ENCODE measurements at regions not wholly inside any gene's neighbourhood (a gene's known extent, or its start where the extent isn't known, plus 50 kb on each side); places are given as distances from the start of the nearest gene placed in this dataset.

DNA sequence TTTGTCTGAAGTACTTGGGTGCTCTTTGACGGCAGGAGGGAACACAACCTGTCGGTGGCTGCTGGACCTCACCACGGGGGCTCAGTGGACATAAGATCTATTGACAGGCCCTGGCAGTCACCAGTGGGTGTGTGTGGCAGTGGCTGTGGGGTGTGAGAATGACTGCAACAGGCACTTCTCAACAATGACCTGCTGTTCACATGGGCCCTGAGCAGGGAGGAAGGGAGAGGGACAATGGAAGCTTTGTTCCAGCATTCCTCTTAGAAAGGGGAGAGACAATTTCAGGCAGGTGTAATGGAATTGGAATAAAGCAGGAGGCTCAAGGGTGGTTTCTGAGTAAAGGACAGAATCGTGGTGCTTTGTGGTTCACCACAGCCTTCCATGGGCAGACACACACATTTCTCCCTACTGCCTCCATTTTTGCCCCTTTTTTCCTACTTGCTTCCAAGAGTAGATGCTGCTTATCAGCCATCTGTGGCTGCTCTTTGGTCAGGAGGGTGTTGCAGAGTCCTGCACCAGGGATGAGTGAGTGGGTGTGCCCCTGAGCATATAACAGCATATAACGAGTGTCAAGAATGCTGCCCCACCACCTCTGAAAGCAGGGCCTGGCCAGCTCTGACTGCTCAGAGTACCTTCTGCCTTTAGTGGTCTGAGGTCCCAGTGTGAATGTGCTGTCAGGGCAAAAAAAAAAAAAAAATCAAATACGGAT lies 267.7 kb downstream of the RASSF9 start:
- DNase-seq (ENCODE audit: low spot score), result no peak
- no peak for FAIRE-seq

DNA sequence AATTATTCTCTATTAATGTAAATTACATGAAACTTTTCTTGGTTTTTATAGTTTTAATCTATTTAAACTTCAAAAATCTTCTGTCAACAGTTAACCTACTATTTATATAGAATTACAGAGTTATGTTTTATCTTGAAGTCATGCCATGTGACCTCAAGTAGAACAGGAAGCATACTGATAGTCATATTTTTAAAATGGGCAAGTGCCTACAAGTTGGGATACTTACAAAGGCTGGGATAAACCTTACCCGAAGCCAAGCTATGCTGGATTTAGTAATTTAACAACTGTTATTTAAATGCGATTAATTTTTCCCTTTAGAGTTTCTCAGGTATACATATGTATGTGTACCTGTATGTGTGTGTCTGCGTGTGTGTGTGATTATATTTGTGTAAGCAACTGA lies 266.9 kb downstream of the RASSF9 start:
- FAIRE-seq (no peak), DNase-seq (ENCODE audit: low spot score) (no peak)

DNA sequence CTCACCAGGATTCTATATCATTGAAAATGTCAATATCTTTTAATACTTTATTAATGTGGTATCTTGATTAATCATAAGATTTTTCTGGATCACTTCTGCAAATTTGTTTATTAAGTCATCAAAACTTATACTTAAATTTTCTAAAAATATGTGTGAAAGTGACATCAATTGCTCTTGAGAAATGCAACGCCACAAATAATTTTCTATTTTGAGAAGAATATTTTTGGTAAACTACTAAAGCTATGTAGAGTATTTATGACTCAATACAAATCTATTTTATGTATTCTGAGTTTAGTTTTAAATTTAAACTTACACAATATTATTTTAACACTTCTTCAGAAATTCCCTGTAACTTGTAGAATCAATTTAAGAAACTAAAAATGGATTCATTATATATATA lies 263.3 kb downstream of the RASSF9 start:
- DNase-seq (ENCODE audit: low spot score), result no peak
- no peak for FAIRE-seq

DNA sequence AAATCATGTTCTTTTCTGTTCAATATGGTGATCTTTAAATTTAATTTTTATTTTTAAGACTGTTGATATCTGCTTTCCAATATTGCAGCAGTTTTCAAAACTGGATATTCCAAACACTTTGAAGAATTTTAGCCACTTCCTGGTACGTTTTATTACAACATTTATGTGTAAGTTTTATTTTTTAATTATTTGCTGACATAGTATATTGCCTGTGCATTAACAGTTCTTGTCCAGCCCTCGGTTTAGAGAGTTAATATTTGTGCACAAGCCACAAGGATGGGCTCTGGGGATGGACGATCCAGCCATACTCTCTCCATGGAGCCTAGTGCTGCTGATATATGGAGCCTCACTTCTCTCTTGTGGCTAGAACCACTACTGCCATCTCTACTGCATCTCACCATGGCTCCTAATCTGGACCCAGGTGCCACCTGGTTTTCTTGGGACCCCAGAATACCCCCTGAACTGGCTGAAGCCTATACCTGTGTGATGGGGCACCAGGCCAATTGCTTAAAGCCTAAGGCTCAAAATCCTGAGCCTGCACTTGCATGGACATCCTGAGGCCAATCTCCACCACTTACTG lies 262.5 kb downstream of the RASSF9 start:
- DNase-seq (ENCODE audit: low spot score) (no peak), FAIRE-seq (no peak)

DNA sequence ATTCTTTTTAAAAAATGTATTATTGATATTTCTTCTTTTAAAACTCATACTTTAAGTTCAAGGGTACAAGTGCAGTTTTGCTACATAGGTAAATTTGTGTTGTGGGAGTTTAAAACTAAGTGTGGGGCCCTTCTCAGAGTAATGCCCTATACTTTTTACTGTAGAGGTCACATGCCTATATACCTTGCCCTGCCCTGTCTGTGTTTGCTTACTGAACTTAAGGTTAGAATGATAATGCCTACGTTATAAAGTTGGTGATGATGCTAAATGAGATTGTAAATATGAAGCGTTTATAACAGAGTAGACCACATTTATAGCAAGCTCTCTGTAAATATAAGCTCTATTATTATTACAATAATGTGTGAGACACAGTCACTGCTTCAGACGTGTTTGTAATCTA lies 261.9 kb downstream of the RASSF9 start:
- no peak for DNase-seq (ENCODE audit: low spot score)
- FAIRE-seq, result no peak

DNA sequence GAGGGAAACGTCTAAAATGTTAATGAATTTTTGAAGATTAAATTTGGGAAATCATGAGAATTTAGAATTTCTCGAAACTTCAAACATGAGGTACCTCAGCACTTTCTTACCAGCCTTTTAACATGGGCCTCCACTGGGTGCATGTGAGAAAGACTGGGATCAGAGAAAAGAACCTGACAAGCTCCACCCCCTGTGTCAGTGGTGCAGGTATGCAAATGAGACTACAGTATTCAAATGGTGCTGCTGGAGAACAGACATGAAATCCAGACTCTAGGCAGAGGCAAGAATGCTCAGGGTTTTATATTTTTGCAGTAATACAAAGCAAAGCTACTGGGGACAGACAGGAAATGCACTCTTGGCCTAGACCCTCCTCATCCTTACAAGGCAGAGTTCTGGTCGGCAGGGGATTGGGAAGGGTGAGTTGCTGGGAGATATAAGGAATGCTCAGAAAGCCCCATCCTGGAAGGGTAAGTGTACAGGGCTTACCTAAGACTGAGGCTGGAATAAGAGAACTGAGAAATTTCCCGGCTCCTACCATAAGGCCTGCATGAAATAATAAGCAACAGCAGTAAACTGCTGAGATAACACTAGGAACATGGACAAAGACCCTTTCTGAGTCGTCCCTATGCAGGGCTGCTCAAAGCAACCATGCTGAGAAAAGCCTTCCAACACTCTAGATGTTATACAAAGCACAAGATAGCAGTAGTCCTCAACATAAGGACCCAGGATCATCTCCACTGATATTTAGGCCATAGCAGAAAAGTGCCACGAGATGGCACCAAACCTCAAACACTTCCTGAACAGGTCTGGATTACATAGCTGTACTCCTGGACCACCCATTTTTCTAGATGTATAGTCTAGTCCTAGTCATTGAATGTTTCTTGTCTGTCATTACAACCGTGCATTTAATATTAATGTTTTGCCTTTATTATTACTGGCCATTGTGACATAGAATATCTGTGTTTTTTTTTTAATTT lies 260.8 kb downstream of the RASSF9 start:
- DNase-seq (ENCODE audit: low spot score) (peak; percentile 45), FAIRE-seq (peak; percentile 50)

DNA sequence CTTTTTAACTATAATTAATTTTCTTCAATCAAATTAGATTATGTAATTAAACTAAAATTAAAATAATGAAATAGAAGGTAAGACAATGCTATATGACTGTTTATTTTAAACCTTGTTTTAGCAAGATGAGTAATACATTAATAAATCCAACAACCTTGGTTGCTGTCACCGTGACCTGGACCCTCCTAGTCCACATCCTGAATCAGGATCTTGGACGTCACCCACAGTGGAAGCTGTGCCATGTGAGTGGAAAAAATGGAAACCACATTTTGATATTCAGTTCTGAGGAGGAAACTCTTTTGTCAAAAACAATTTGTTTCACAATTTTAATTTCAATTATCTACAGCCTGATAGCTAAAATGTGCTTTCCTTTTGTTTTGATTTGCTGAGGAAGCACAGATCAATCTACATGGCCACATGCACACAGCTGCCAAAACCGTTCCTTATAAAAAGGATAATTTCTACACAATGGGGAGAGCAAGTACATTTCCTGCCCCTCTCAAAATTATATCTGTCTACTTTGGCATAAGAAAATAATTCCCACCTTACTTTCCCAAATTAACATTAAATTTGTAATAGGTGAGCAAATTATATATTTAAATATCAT lies 255.5 kb downstream of the RASSF9 start:
- no peak for DNase-seq (ENCODE audit: low spot score)
- FAIRE-seq, result no peak

DNA sequence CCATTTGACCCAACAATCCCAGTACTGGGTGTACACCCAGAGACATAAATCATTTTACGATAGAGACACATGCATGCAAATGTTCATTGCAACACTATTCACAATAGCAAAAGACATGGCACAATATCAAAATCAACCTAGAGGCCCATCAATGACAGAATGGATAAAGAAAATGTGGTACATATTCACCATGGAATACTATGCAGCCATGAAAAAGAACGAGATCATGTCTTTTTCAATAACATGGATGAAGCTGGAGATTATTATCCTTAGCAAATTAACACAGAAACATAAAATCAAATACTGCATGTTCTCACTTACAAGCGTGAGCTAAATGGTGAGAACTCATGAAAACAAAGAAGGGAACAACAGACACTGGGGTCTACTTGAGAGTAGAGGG lies 249.1 kb downstream of the RASSF9 start:
- FAIRE-seq, result no peak
- DNase-seq (ENCODE audit: low spot score), result no peak

DNA sequence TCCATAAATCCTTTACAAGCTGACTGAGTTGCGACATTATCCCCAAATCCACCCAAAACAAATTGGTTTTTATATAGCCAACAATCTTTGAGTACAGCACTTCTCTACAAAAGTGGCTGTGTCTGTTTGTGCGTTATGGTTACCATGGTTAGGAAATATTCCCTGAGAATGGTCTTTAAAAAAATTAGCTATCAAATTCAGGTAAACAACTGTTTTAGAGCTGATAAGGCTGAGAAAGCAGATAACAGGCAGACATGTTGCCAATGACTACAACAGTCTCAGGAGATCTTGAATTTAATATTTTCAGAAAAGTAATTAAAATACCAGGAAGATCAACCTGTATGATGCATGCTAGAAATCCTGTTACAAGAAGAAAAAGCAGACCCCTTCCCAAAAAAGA lies 248.0 kb downstream of the RASSF9 start:
- FAIRE-seq (no peak), DNase-seq (ENCODE audit: low spot score) (no peak)

DNA sequence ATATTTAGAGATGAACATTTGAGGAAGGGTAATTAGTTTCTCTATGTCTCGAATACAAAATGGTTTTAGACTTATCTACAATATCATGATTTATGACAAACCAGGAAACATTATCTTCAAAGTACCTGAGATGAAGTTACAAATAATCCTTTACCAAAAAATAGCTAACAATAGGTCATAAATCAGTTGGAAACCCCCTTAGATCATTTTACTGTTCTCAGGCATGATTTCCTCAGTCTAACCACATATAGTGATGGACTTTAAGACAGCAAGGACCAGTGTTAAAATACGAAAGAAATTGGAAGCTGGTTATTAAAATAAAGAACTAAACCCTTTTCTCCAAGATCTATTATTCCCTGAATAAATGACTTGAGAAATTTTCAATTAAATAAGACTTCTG lies 235.4 kb downstream of the RASSF9 start:
- DNase-seq (ENCODE audit: low spot score) (no peak), FAIRE-seq (no peak)

DNA sequence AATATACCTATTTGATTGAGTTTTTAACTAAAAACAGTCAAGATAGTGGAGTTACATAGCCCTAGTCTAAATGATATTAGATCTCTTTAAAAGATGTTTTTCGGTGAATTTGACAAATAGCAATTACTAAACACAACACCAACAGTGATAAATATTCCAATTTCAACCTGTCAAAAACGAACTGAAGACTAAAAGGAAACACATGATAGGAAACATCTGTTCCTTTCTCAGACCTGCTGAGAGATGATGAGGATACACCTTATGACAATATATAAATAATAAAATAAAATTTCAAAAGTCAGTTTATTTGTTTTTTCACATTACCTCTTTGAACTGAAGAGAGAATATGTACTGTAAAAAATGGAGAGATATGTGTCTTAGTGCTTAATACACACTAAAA lies 232.7 kb downstream of the RASSF9 start:
- FAIRE-seq, result no peak

DNA sequence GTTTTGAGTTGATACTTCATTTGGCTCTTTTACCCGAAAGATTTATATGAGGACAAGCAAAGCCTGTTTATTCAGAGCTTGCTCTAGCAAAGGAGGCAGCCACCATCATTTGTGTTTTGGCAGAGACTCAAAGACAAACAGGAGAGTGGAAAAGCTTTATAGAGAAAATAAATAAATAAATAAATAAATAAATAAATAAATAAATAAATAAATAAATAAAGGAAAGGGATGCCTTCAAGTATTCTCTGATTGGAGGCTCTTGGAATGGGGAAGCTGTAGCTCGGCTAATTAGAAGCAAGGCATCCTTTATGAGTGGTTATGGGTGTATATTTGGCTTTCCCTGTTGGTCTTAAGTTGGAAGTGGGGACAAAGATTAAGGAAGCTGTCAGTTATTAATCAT lies 229.8 kb downstream of the RASSF9 start:
- no peak for DNase-seq (ENCODE audit: low spot score)
- no peak for FAIRE-seq

More for the DNA sequence above, 232.7 kb downstream of the RASSF9 start:
- no peak for DNase-seq (ENCODE audit: low spot score)

DNA sequence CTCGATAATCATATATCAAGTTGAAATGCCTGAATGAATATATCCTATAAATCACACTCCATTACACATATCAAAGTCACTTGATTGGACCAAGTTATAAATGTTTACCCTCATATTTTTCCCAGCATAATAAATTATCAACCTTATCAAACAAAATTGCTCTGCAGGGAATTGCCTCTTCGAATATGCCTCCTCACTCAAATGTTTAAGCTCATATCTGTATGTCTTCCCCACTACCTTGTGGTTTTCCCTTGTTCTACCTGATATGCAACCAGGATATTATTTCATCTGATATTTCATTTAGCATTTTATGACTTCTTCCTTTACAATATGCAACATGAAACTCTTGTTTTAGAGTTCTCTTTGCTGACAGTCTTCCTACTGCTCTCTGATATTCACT lies 226.4 kb downstream of the RASSF9 start:
- FAIRE-seq, result no peak

DNA sequence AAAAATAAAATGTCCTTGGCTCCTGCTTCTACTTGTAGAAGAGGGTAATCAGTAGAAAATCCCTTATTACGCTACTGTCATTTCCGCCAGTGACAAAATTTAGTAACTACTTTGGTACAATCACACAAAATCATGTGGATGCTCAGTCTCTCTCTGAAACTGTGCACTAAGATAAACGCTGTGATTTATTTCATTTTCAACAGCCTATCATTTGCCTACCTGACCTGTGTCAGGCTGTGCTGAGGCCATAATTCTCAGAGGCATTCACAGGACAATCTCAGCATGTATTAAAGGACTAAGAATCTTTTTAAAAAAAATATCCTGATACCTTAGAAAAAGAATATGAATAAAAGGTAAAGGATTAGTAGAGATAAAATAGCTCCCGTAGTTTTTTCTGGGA lies 226.0 kb downstream of the RASSF9 start:
- DNase-seq (ENCODE audit: low spot score), result no peak
- no peak for FAIRE-seq

More for the DNA sequence above, 226.4 kb downstream of the RASSF9 start:
- no peak for DNase-seq (ENCODE audit: low spot score)

DNA sequence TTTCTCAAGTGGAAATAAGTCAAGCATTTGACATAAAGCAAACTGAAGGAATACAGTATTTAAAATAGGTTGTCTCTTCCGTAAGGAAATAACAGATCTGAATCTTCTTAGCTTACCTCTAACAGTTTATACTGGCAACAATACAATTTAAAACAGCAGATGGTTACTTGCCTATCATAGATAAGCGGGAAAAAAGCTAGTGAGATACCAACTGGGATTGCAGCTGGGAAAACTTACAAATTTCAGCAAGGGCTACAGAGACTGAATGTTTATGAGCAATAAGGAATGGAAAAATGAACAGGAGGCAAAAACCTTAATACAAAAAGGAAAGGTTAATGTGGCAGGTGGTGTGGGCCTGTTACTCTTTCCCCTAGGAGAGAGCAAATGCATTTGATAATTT lies 220.0 kb downstream of the RASSF9 start:
- FAIRE-seq (no peak), DNase-seq (ENCODE audit: low spot score) (no peak)

DNA sequence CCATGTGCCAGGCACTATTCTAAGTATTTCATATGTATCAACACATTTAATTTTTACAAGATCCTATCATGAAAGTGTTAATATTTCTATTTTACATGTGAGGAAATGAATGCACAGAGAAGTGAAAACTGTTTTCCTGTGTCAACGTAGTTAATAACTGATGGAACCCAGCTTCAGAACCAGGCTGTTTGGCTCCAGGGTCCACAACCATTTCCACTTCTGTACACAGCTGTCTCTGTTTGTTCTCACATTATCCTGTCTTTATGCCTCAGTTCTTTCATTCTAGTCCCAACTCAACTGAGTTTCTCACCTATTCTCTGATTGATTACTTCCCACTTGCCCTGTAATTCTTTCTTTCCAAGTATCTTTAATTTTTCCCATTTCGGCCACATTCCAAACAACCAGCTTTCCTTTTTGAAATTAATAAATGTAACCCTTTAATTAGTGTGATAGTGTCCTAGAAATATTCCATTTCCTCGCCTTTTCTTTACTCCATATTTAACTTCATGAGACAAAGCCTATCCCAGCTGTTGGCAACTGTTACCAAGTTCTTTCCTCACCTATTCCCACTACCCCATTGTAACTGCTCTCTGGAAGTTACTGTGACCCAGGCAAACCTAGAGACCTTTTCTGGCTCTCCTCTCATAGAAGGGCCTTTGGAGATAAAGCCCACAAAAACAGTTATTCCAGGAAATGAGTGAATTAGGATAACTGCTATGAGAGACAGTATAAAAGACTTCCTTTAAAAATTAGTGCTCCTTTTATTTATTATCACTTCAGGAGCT lies 218.7 kb downstream of the RASSF9 start:
- FAIRE-seq, result no peak

DNA sequence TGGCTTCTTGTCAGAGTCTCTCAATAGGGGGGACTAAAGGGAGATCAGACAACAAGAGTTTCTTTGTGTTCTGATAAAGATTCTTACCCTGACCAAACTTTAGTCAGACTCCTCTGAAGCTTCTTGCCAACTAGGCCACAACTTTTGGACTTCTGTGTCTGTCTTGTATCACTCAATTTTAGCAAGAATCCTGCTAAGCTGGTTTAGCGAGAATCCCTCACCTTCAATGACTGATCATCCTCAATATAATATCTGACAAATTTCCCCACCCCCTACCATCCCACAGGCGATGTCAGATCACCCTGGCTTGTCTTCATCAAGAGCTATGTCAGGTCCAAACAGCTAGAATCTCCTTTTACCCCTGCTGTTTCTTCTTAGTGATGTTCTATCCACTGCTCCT lies 215.2 kb downstream of the RASSF9 start:
- DNase-seq (ENCODE audit: low spot score) (no peak), FAIRE-seq (no peak)

More for the DNA sequence above, 218.7 kb downstream of the RASSF9 start:
- DNase-seq (ENCODE audit: low spot score), result no peak

DNA sequence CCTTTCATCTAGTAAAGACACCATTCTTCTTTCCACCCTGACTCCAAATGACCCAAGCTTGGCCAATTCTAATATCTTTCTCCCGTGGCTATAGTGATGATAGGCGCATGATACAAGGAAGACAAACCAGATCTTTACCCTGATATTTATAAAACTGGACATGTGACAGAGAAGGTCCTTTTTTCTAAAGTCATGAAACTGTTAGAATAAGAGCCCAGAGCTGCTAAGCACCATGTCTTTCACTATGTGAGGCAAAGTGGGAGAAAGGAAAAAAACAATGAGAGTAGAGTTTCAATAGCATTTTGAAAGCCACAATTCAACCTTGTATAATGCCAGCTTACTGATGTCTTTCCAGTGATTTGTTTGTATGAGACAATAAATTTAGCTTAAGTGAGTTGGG lies 212.4 kb downstream of the RASSF9 start:
- DNase-seq (ENCODE audit: low spot score) (no peak), FAIRE-seq (no peak)

DNA sequence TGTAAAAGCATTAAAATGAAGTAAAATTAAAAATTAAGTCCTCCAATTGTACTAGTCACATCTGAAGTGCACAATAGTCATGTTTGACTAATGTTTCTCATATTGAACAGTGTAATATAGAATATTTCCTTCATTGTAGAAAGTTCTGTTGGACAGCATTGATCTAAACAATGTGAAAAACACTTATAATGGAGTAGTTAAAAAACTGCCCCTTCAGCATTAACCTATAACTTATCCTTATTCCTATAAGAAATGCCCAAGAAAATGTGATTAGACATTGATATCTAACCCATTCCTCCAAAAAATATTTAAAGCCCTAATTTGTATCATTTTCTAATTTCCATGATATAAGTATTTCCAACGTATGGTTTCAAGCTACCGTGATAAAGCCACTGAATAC lies 210.7 kb downstream of the RASSF9 start:
- DNase-seq (ENCODE audit: low spot score) (no peak), FAIRE-seq (no peak)

DNA sequence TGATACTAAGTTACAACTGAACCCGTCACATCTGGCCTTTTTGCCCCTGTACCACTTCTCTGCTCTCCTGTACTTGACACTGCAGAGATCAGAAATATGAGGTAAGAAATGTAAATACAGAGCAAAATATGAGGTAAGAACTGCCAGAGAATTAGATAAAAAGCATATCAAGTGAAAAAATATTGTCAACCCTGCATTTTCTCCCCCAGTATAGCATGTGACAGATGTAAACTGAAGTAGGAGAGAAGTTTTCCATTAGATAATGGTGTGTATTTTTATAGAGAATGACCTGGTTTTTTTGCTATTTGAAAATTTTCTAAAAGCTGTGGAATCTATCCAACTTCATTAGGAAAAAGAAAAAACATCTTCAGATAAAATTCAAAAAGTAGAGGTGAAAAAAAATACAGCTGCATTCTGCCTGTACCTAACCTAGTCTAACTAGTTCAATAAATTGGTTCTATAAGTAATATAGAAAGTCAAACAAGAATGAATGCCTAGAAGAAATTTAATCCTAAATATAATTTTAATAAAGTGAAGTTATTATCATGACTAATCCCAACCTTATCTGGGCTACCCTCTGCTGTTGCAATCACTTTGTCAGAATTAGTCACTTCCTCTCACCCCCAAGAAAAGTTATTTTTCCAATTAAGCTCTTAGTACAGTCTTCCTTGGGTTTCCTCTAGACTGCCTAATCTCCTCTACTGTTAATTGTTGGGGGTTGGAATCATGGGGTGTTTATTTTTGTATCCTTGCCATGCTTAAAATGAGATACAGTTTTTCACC lies 210.0 kb downstream of the RASSF9 start:
- FAIRE-seq, result peak; percentile 2
- peak; percentile 18 for DNase-seq (ENCODE audit: low spot score)
